ENCODE measurements at regions not wholly inside any gene's neighbourhood (a gene's known extent, or its start where the extent isn't known, plus 50 kb on each side); places are given as distances from the start of the nearest gene placed in this dataset.

DNA sequence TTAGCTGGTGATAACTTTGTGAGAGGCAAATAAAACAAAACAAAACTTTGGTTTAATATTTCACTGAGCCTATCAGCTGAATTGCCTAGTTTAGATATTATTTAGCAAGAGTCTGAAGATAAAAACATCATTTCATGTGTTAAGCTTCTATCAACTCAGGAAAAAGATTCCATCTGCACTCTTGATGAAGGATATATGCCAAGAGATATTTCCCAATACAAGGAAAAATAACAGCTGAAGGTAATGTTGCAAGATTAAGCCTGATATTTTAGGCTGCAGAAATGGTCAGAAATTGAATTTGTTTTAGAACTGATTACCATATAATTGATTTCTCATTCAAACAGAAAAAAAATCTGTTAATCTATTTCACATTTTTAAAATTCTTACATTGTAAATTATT is 77.2 kb upstream of the SLITRK3 start:
- DNase-seq (ENCODE audit: low spot score): no peak
- Histone ChIP-seq H3K4me1 (ENCODE audit: control insufficient read depth in 4 of 4, insufficient read depth in 4 of 4, low read length in 3 of 4) (no peaks in the 10 kb centered on the region), H3K27me3 (ENCODE audit: control insufficient read depth in 4 of 4, insufficient read depth in 4 of 4, low read length in 3 of 4) (no peaks in the 10 kb centered on the region), H3K27ac (ENCODE audit: low read depth in 1 of 2, low read length in 2 of 2) (no peak overlapping the region), H3K9ac (ENCODE audit: low read depth in 1 of 2, low read length in 2 of 2) (no peak overlapping the region), H3K4me3 (ENCODE audit: low read depth in 1 of 3, low read length in 3 of 3) (no peak overlapping the region), H3K36me3 (ENCODE audit: control insufficient read depth in 4 of 4, insufficient read depth in 3 of 4, low read depth in 1 of 4, low read length in 3 of 4) (no peaks in the 10 kb centered on the region), H3K9me3 (ENCODE audit: control insufficient read depth in 4 of 4, low read length in 3 of 4) (no peaks in the 10 kb centered on the region)
- TF ChIP-seq HNF4A (conservative IDR thresholded peaks at IDR 0.05) (peak; percentile 15 to 23), RAD21 (IDR thresholded peaks at IDR 0.05) (peak in 1 of 2 donors; percentile 11), GABPA (IDR thresholded peaks at IDR 0.05 in 1 of 2, conservative IDR thresholded peaks at IDR 0.05 in 1 of 2) (no peak)
- TF ChIP-seq, protein P1, sequence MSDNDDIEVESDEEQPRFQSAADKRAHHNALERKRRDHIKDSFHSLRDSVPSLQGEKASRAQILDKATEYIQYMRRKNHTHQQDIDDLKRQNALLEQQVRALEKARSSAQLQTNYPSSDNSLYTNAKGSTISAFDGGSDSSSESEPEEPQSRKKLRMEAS (IDR thresholded peaks at IDR 0.05): no peak

DNA sequence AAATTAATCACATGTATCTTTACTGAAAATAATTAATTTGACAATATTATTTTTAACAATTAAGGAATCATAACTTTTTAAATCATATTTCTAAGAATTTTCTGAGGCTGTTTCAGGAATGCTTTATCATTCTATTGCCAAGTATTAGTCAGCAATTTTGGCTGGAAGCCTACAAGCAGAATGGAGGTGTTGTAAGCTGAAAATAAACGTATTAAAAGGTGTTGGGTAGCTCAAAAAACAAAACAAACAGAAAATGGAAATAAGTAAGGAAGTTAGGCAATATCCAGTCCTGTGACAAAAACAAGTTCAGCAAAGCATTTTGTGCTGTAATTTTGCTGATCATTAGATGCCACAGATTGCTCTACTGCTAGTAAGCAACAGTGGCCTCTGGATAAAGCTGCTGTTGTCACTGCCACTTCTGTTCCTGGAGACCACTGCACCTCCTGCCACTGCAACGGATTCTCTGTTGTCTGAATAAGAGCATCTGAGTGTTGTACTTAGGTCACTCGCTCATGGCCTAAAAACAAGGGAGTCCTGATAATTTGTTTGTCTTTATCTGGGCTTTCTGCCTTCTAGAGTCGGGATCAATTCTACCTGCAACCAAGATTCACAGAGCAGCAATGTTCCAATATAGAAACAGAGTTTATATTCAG is 63.5 kb upstream of the SLITRK3 start:
- peak in 1 of 2 donors; percentile 5 for TF ChIP-seq RAD21 (IDR thresholded peaks at IDR 0.05)
- no peak for TF ChIP-seq TAF1 (conservative IDR thresholded peaks at IDR 0.05)
- TF ChIP-seq YY1 (IDR thresholded peaks at IDR 0.05): peak; percentile 23
- TF ChIP-seq NR2F2 (IDR thresholded peaks at IDR 0.05): no peak
- peak in 1 of 2 donors; percentile 32 for TF ChIP-seq JUND (IDR thresholded peaks at IDR 0.05)
- H3K4me1 ChIP-seq (ENCODE audit: control insufficient read depth in 4 of 4, insufficient read depth in 4 of 4, low read length in 3 of 4): peaks cover 0 to 9% (median 3%) of the 10 kb centered on the region in 4 donors
- 27% methylated on average over 4 of the region's 4 CpGs for WGBS
- no peaks in the 10 kb centered on the region for H3K36me3 ChIP-seq (ENCODE audit: control insufficient read depth in 4 of 4, insufficient read depth in 3 of 4, low read depth in 1 of 4, low read length in 3 of 4)
- H3K9ac ChIP-seq (ENCODE audit: low read depth in 1 of 2, low read length in 2 of 2): no peak overlapping the region
- peak overlapping the region in 1 of 3 donors; percentile 11 for H3K4me3 ChIP-seq (ENCODE audit: low read depth in 1 of 3, low read length in 3 of 3)
- H3K27me3 ChIP-seq (ENCODE audit: control insufficient read depth in 4 of 4, insufficient read depth in 4 of 4, low read length in 3 of 4): no peaks in the 10 kb centered on the region
- DNase-seq (ENCODE audit: low spot score): no peak
- peak overlapping the region in 1 of 2 donors; percentile 42 for H3K27ac ChIP-seq (ENCODE audit: low read depth in 1 of 2, low read length in 2 of 2)
- H3K9me3 ChIP-seq (ENCODE audit: control insufficient read depth in 4 of 4, low read length in 3 of 4): no peaks in the 10 kb centered on the region

DNA sequence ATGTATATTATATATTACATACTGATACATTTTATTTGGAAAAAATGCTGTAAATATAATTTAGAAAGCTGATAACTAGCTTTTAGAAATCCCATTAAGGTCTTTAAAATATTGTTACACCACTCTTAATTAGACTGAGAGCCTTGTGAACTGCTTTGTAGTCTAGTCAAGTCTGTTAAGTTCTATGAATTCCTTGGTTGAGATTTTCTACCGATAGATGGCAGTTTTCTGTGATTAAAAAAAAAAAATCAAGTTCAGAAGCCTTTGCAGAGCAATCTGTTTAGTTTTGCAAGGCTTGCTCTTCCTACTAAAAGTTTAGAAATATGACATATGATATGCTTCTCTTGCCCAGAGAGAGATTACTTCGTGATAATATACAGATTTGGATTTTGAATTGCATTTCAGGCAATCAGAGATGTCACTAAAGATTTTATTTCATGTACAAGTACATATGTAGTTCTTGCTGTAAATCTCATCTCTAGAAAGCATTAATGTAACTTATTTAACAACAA is 60.4 kb upstream of the SLITRK3 start:
- 56% methylated on average over 2 of the region's 2 CpGs for WGBS
- DNase-seq (ENCODE audit: low spot score): no peak

More for the DNA sequence above, 60.4 kb upstream of the SLITRK3 start:
- no peaks in the 10 kb centered on the region for H3K36me3 ChIP-seq (ENCODE audit: control insufficient read depth in 4 of 4, insufficient read depth in 3 of 4, low read depth in 1 of 4, low read length in 3 of 4)
- H3K4me3 ChIP-seq (ENCODE audit: low read depth in 1 of 3, low read length in 3 of 3): no peak overlapping the region
- no peaks in the 10 kb centered on the region for H3K9me3 ChIP-seq (ENCODE audit: control insufficient read depth in 4 of 4, low read length in 3 of 4)
- no peak overlapping the region for H3K9ac ChIP-seq (ENCODE audit: low read depth in 1 of 2, low read length in 2 of 2)
- no peaks in the 10 kb centered on the region for H3K27me3 ChIP-seq (ENCODE audit: control insufficient read depth in 4 of 4, insufficient read depth in 4 of 4, low read length in 3 of 4)
- TF ChIP-seq HNF4A (conservative IDR thresholded peaks at IDR 0.05) (no peak), HNF4G (IDR thresholded peaks at IDR 0.05) (no peak), FOXA1 (IDR thresholded peaks at IDR 0.05) (no peak), TAF1 (conservative IDR thresholded peaks at IDR 0.05) (no peak), GABPA (IDR thresholded peaks at IDR 0.05 in 1 of 2, conservative IDR thresholded peaks at IDR 0.05 in 1 of 2) (no peak), NR2F2 (IDR thresholded peaks at IDR 0.05) (no peak), FOXA2 (IDR thresholded peaks at IDR 0.05) (no peak), SP1 (IDR thresholded peaks at IDR 0.05) (no peak), RXRA (IDR thresholded peaks at IDR 0.05) (no peak), JUND (IDR thresholded peaks at IDR 0.05) (no peak), YY1 (IDR thresholded peaks at IDR 0.05) (no peak), EGR1 (IDR thresholded peaks at IDR 0.05; ENCODE audit: low read depth in 2 of 2) (no peak), RAD21 (IDR thresholded peaks at IDR 0.05) (no peak)
- TF ChIP-seq, protein P2, sequence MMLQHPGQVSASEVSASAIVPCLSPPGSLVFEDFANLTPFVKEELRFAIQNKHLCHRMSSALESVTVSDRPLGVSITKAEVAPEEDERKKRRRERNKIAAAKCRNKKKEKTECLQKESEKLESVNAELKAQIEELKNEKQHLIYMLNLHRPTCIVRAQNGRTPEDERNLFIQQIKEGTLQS (IDR thresholded peaks at IDR 0.05): no peak
- TF ChIP-seq, protein P3, sequence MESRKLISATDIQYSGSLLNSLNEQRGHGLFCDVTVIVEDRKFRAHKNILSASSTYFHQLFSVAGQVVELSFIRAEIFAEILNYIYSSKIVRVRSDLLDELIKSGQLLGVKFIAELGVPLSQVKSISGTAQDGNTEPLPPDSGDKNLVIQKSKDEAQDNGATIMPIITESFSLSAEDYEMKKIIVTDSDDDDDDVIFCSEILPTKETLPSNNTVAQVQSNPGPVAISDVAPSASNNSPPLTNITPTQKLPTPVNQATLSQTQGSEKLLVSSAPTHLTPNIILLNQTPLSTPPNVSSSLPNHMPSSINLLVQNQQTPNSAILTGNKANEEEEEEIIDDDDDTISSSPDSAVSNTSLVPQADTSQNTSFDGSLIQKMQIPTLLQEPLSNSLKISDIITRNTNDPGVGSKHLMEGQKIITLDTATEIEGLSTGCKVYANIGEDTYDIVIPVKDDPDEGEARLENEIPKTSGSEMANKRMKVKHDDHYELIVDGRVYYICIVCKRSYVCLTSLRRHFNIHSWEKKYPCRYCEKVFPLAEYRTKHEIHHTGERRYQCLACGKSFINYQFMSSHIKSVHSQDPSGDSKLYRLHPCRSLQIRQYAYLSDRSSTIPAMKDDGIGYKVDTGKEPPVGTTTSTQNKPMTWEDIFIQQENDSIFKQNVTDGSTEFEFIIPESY (IDR thresholded peaks at IDR 0.05): no peak
- TF ChIP-seq, protein P1 (IDR thresholded peaks at IDR 0.05): no peak
- TF ChIP-seq, protein P4, sequence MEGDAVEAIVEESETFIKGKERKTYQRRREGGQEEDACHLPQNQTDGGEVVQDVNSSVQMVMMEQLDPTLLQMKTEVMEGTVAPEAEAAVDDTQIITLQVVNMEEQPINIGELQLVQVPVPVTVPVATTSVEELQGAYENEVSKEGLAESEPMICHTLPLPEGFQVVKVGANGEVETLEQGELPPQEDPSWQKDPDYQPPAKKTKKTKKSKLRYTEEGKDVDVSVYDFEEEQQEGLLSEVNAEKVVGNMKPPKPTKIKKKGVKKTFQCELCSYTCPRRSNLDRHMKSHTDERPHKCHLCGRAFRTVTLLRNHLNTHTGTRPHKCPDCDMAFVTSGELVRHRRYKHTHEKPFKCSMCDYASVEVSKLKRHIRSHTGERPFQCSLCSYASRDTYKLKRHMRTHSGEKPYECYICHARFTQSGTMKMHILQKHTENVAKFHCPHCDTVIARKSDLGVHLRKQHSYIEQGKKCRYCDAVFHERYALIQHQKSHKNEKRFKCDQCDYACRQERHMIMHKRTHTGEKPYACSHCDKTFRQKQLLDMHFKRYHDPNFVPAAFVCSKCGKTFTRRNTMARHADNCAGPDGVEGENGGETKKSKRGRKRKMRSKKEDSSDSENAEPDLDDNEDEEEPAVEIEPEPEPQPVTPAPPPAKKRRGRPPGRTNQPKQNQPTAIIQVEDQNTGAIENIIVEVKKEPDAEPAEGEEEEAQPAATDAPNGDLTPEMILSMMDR (IDR thresholded peaks at IDR 0.05; ENCODE audit: low read depth, low read length, missing input control): no peak
- peaks cover 0 to 9% (median 3%) of the 10 kb centered on the region in 4 donors for H3K4me1 ChIP-seq (ENCODE audit: control insufficient read depth in 4 of 4, insufficient read depth in 4 of 4, low read length in 3 of 4)
- no peak overlapping the region for H3K27ac ChIP-seq (ENCODE audit: low read depth in 1 of 2, low read length in 2 of 2)
